ENCODE measurements at regions not wholly inside any gene's neighbourhood (a gene's known extent, or its start where the extent isn't known, plus 50 kb on each side); places are given as distances from the start of the nearest gene placed in this dataset.

- H3K4me3 ChIP-seq (replicated peaks; ENCODE audit: insufficient read depth, low read length) = no peak overlapping the region
- H3K27ac ChIP-seq (replicated peaks) = no peak overlapping the region
- no peak for TF ChIP-seq GABPA (IDR thresholded peaks at IDR 0.05; ENCODE audit: low read depth)
- TF ChIP-seq CTCF (IDR thresholded peaks at IDR 0.05; ENCODE audit: insufficient read depth, low read length) = no peak
- TF ChIP-seq POLR2AphosphoS5 (IDR thresholded peaks at IDR 0.05; ENCODE audit: low read depth) = no peak
- TF ChIP-seq, protein P1, sequence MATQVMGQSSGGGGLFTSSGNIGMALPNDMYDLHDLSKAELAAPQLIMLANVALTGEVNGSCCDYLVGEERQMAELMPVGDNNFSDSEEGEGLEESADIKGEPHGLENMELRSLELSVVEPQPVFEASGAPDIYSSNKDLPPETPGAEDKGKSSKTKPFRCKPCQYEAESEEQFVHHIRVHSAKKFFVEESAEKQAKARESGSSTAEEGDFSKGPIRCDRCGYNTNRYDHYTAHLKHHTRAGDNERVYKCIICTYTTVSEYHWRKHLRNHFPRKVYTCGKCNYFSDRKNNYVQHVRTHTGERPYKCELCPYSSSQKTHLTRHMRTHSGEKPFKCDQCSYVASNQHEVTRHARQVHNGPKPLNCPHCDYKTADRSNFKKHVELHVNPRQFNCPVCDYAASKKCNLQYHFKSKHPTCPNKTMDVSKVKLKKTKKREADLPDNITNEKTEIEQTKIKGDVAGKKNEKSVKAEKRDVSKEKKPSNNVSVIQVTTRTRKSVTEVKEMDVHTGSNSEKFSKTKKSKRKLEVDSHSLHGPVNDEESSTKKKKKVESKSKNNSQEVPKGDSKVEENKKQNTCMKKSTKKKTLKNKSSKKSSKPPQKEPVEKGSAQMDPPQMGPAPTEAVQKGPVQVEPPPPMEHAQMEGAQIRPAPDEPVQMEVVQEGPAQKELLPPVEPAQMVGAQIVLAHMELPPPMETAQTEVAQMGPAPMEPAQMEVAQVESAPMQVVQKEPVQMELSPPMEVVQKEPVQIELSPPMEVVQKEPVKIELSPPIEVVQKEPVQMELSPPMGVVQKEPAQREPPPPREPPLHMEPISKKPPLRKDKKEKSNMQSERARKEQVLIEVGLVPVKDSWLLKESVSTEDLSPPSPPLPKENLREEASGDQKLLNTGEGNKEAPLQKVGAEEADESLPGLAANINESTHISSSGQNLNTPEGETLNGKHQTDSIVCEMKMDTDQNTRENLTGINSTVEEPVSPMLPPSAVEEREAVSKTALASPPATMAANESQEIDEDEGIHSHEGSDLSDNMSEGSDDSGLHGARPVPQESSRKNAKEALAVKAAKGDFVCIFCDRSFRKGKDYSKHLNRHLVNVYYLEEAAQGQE (IDR thresholded peaks at IDR 0.05; ENCODE audit: insufficient replicate concordance, low read depth) = no peak
- TF ChIP-seq SPI1 (IDR thresholded peaks at IDR 0.05; ENCODE audit: borderline replicate concordance, low read depth) = no peak
- DNase-seq (ENCODE audit: low read depth in 1 of 2, low spot score in 1 of 2) = no peak
- H3K27me3 ChIP-seq (ENCODE audit: insufficient read depth, poor library complexity, severe bottlenecking) = no peaks in the 10 kb centered on the region
Observed at GRCh38 chr7:94244760-94245159, 149.9 kb upstream of the COL1A2 start.

DNA sequence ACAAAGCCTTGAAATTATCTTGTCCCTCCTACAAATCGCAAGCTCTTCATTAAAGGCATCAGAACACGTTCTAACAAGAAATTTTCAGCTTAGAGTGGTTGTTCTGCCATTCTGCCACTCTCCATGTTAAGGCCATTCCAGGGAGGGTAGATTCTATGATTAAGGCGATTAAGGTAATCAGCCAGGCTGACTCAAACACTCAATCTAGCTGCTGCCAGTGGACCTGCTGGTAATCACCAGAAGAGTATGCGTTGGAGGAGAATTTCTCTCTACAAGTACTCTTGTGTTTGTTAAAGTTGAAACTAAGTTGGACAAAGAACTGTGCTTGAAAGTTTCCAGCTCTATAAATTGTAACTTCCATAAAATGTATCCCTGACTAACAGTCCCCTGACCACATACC is 149.2 kb upstream of the COL1A2 start:
- TF ChIP-seq GABPA (IDR thresholded peaks at IDR 0.05; ENCODE audit: low read depth) = no peak
- DNase-seq (ENCODE audit: low read depth in 1 of 2, low spot score in 1 of 2) = no peak
- H3K27me3 ChIP-seq (ENCODE audit: insufficient read depth, poor library complexity, severe bottlenecking) = no peaks in the 10 kb centered on the region
- no peak overlapping the region for H3K27ac ChIP-seq (replicated peaks)
- H3K4me3 ChIP-seq (replicated peaks; ENCODE audit: insufficient read depth, low read length) = no peak overlapping the region

DNA sequence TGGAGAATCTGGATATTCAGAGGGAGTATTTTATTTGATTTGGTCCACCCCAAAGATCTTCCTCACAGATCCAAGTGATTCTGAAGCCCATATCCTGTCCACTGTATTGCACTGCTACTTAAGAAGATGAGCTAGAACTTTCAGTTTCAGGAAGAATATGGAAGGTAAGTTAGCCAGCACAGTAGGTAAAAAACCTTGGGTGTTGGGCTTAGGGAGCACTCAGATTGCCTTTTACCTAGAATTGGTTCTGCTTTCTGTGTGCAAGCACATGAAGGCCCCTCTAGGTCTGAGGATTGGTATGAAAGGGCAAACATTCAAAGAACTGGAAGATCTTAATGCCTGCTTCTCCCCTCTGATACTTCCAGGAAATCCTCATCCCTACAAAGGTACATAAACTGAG is 146.7 kb upstream of the COL1A2 start:
- Histone ChIP-seq H3K27me3 (ENCODE audit: insufficient read depth, poor library complexity, severe bottlenecking) (no peaks in the 10 kb centered on the region), H3K27ac (replicated peaks) (no peak overlapping the region), H3K4me3 (replicated peaks; ENCODE audit: insufficient read depth, low read length) (no peak overlapping the region)
- DNase-seq (ENCODE audit: low read depth in 1 of 2, low spot score in 1 of 2) = no peak
- TF ChIP-seq GABPA (IDR thresholded peaks at IDR 0.05; ENCODE audit: low read depth) (no peak), SPI1 (IDR thresholded peaks at IDR 0.05; ENCODE audit: borderline replicate concordance, low read depth) (no peak), CTCF (IDR thresholded peaks at IDR 0.05; ENCODE audit: insufficient read depth, low read length) (no peak), POLR2AphosphoS5 (IDR thresholded peaks at IDR 0.05; ENCODE audit: low read depth) (no peak)
- TF ChIP-seq, protein P1 (IDR thresholded peaks at IDR 0.05; ENCODE audit: insufficient replicate concordance, low read depth) = no peak

- Histone ChIP-seq H3K27me3 (ENCODE audit: insufficient read depth, poor library complexity, severe bottlenecking) (no peaks in the 10 kb centered on the region), H3K4me3 (replicated peaks; ENCODE audit: insufficient read depth, low read length) (no peak overlapping the region), H3K27ac (replicated peaks) (no peak overlapping the region)
- no peak for DNase-seq (ENCODE audit: low read depth in 1 of 2, low spot score in 1 of 2)
- TF ChIP-seq CTCF (IDR thresholded peaks at IDR 0.05; ENCODE audit: insufficient read depth, low read length) (no peak), GABPA (IDR thresholded peaks at IDR 0.05; ENCODE audit: low read depth) (no peak), SPI1 (IDR thresholded peaks at IDR 0.05; ENCODE audit: borderline replicate concordance, low read depth) (no peak), POLR2AphosphoS5 (IDR thresholded peaks at IDR 0.05; ENCODE audit: low read depth) (no peak)
- TF ChIP-seq, protein P1 (IDR thresholded peaks at IDR 0.05; ENCODE audit: insufficient replicate concordance, low read depth) = no peak
Observed at GRCh38 chr7:94249631-94250030, 145.1 kb upstream of the COL1A2 start.
